AG09319 (cell line): ENCODE measurements at regions not wholly inside any gene's neighbourhood (a gene's known extent, or its start where the extent isn't known, plus 50 kb on each side); places are given as distances from the start of the nearest gene placed in this dataset.

Experiments used
- DNase-seq: peaks from one replicate; pipeline ENCODE4 v3.0.0-alpha.2; 2010; ENCODE audit warnings: low read depth; ENCODE audit errors: extremely low read depth
- CTCF ChIP-seq: IDR thresholded peaks from 2 replicates; pipeline ENCODE4 v1.5.1; 2011; ENCODE audit warnings: low read depth, mild to moderate bottlenecking, inconsistent platforms, low read length, moderate library complexity

GRCh38 chr2:192886636-192887035 is 691.9 kb upstream of the TMEFF2 start:
- no peak for TF ChIP-seq CTCF
- DNase-seq = no peak

DNA sequence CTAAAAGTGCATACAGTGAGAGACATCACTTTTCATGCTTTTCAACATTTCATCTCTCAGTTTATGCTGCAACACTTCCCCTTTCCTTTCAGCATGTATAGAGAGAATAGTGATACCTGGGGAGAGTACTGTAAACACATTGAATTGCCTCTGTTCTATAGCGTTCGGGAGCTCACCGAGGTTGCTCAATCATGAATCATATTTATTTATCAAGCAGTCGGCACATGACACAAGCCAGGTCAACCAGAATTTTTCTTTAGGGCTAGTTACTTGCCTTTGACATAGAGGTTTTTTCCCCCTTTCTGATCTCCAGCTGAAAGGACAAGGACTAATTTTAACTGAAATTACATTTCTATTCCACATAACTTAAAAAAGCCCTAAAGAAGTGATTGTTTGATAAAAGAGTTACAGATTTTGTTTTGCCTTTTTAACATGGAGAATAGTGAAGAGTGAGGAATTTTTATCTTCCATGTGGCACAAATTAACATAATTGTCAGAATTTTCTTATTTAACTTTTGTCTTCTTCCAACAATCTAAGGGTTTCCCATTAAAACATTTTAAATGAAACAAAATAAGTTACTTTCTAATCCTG is 690.9 kb upstream of the TMEFF2 start:
- no peak for DNase-seq
- TF ChIP-seq CTCF = no peak

- no peak for TF ChIP-seq CTCF
- no peak for DNase-seq
These were observed 682.4 kb upstream of the TMEFF2 start for GRCh38 chr2:192877159-192877558.

GRCh38 chr2:192876698-192877097 is 682.0 kb upstream of the TMEFF2 start:
- TF ChIP-seq CTCF = no peak
- no peak for DNase-seq

- no peak for DNase-seq
- no peak for TF ChIP-seq CTCF
These were observed 660.0 kb upstream of the TMEFF2 start for GRCh38 chr2:192854706-192855105.

- no peak for DNase-seq
- no peak for TF ChIP-seq CTCF
These were observed 659.3 kb upstream of the TMEFF2 start for GRCh38 chr2:192854031-192854430.

- no peak for DNase-seq
- no peak for TF ChIP-seq CTCF
These were observed 634.2 kb upstream of the TMEFF2 start for GRCh38 chr2:192828947-192829346.
